ENCODE measurements at regions not wholly inside any gene's neighbourhood (a gene's known extent, or its start where the extent isn't known, plus 50 kb on each side); places are given as distances from the start of the nearest gene placed in this dataset.

DNA sequence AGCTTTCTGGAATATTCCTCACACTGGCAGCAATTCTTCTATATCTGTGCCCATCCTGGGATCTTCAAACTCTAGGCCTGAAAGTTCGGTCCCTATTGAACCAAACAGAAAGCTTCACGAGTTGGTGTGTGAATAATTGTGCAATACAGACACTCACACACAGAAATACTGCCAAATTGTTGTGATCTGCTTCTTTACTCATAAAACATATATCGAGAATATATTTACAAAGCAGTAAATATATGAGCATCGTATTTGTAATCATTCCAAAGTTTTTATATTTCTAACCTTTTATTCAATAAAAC lies 56.6 kb upstream of the BEX4 start:
- no peak for TF ChIP-seq FOS (IDR thresholded peaks at IDR 0.05; ENCODE audit: borderline replicate concordance, insufficient read depth, low read length)
- TF ChIP-seq, protein P1, sequence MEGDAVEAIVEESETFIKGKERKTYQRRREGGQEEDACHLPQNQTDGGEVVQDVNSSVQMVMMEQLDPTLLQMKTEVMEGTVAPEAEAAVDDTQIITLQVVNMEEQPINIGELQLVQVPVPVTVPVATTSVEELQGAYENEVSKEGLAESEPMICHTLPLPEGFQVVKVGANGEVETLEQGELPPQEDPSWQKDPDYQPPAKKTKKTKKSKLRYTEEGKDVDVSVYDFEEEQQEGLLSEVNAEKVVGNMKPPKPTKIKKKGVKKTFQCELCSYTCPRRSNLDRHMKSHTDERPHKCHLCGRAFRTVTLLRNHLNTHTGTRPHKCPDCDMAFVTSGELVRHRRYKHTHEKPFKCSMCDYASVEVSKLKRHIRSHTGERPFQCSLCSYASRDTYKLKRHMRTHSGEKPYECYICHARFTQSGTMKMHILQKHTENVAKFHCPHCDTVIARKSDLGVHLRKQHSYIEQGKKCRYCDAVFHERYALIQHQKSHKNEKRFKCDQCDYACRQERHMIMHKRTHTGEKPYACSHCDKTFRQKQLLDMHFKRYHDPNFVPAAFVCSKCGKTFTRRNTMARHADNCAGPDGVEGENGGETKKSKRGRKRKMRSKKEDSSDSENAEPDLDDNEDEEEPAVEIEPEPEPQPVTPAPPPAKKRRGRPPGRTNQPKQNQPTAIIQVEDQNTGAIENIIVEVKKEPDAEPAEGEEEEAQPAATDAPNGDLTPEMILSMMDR (IDR thresholded peaks at IDR 0.05; ENCODE audit: extremely low read depth in 1 of 2, insufficient read depth in 1 of 2, low read depth in 1 of 2, low read length in 2 of 2) = no peak
- TF ChIP-seq POLR2A (IDR thresholded peaks at IDR 0.05; ENCODE audit: low read depth, low read length) = no peak
- TF ChIP-seq EZH2 (IDR thresholded peaks at IDR 0.05; ENCODE audit: borderline replicate concordance, low read depth, low read length, severe bottlenecking) = no peak
- no peak for TF ChIP-seq POLR2AphosphoS5 (IDR thresholded peaks at IDR 0.05; ENCODE audit: insufficient read depth, low read depth, low read length)
- no peak for TF ChIP-seq MYC (IDR thresholded peaks at IDR 0.05; ENCODE audit: low read depth, low read length)
- TF ChIP-seq, protein P2, sequence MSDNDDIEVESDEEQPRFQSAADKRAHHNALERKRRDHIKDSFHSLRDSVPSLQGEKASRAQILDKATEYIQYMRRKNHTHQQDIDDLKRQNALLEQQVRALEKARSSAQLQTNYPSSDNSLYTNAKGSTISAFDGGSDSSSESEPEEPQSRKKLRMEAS (IDR thresholded peaks at IDR 0.05; ENCODE audit: insufficient read depth, insufficient read length) = no peak
- no peak for TF ChIP-seq JUN (IDR thresholded peaks at IDR 0.05; ENCODE audit: borderline replicate concordance, insufficient read depth, insufficient read length, low read depth)
- no peak for TF ChIP-seq GATA2 (IDR thresholded peaks at IDR 0.05; ENCODE audit: insufficient read depth, insufficient read length, low read depth, low read length)
- ChIA-PET CTCF (interaction anchor here (1.0 kb wide), 2 partner anchors 91 to 207 kb away, joined by 3 to 15 read pairs; no protein-coding TSS in a partner anchor), POLR2A (no interaction called here)
- no peak overlapping the region for H3K4me3 ChIP-seq (replicated peaks in 1 of 3; ENCODE audit: insufficient read depth in 1 of 3, low read depth in 1 of 3, low read length in 3 of 3)
- H3K4me1 ChIP-seq (ENCODE audit: control insufficient read depth, extremely low read depth, insufficient read depth, low read length) = no peaks in the 10 kb centered on the region
- dilution Hi-C loops (cut with MboI; ENCODE audit: extremely low pct_ligation_motif_present, low sequenced_read_pairs) = no loop called here
- no peak overlapping the region for H3K9ac ChIP-seq (replicated peaks; ENCODE audit: extremely low read depth, insufficient read depth, low read length)
- no peak overlapping the region for H3K4me2 ChIP-seq (ENCODE audit: insufficient read depth, low read length)
- H3K9me3 ChIP-seq (replicated peaks; ENCODE audit: control insufficient read depth, insufficient read depth, low read length) = no peaks in the 10 kb centered on the region
- H2AFZ ChIP-seq (ENCODE audit: low read depth, low read length) = no peak overlapping the region
- H3K27me3 ChIP-seq (ENCODE audit: control insufficient read depth in 2 of 2, insufficient read depth in 2 of 2, low read length in 2 of 2) = no peaks in the 10 kb centered on the region
- intact Hi-C loops (cut with micrococcal nuclease) = loop anchor here (1.0 to 5.0 kb wide), 3 partner anchors 96 to 224 kb away; partner anchors contain the start of gene BEX1
- DNase-seq (ENCODE audit: low read depth, low spot score) (no peak), FAIRE-seq (no peak)
- H3K27ac ChIP-seq (ENCODE audit: insufficient read depth, low read depth, low read length) = no peak overlapping the region
- H3K36me3 ChIP-seq (ENCODE audit: control insufficient read depth in 2 of 2, extremely low read depth in 1 of 2, insufficient read depth in 2 of 2, low read length in 2 of 2) = no peaks in the 10 kb centered on the region
- no TSS peak for BruUV-seq (replicated peaks)
- no peaks in the 10 kb centered on the region for H4K20me1 ChIP-seq (replicated peaks; ENCODE audit: control insufficient read depth, extremely low read depth, insufficient read depth, low read length)
- H3K79me2 ChIP-seq (ENCODE audit: control insufficient read depth, insufficient read depth, low read length) = no peaks in the 10 kb centered on the region
- H3K9me1 ChIP-seq (replicated peaks; ENCODE audit: control insufficient read depth, extremely low read depth, insufficient read depth, low read length) = no peaks in the 10 kb centered on the region
